ENCODE measurements at regions not wholly inside any gene's neighbourhood (a gene's known extent, or its start where the extent isn't known, plus 50 kb on each side); places are given as distances from the start of the nearest gene placed in this dataset.

DNA sequence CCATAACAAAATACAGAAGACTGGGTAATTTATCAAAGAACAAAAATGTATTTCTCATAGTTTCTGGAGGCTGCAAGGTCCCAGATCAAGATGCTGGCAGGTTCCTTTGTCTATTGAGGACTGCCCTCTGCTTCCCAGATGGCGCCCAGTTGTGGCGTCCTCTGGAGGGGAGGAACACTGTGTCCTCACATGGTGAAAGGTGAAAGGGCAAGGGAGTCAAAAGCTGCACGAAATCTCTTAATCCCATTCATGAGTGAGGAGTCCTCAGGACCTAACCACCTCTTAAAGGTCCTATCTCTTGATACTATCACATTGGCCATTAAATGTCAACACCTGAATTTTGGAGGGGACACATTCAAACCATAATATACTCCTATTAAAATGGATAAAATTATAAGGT lies 79.3 kb upstream of the IRF2BP2 start:
- no peak for FAIRE-seq
- H3K27me3 ChIP-seq (ENCODE audit: control insufficient read depth in 1 of 2, insufficient read depth in 2 of 2, low read length in 2 of 2), result no peaks in the 10 kb centered on the region
- H3K4me1 ChIP-seq (ENCODE audit: insufficient read depth, low read length), result peaks cover 7% of the 10 kb centered on the region
- POLR2A ChIA-PET, result no interaction called here
- 0 out of 2 replicates have a peak, but pooled peaks cover 7% of the 10 kb centered on the region for H3K9me3 ChIP-seq (ENCODE audit: low read length)
- H3K27ac ChIP-seq (ENCODE audit: extremely low read length, insufficient read depth, low read length), result no peak overlapping the region
- TF ChIP-seq DZIP1 (CRISPR knock-in tag; IDR thresholded peaks at IDR 0.05) (no peak), ZNF761 (CRISPR knock-in tag; conservative IDR thresholded peaks at IDR 0.05) (no peak), HIVEP1 (CRISPR knock-in tag; IDR thresholded peaks at IDR 0.05) (no peak), TP53 (CRISPR knock-in tag; conservative IDR thresholded peaks at IDR 0.05) (no peak)
- no peak overlapping the region for H3K4me2 ChIP-seq (ENCODE audit: low read depth, low read length)
- intact Hi-C loops (cut with micrococcal nuclease; ENCODE audit: unreplicated experiment), result no loop called here
- 100% methylated on average over 3 of the region's 3 CpGs for WGBS (ENCODE audit: low lambda C conversion rate)
- no TSS peak for BruUV-seq (replicated peaks)
- H2AFZ ChIP-seq (ENCODE audit: low read length), result no peak overlapping the region
- in situ Hi-C loops (cut with HindIII; ENCODE audit: extremely low pct_ligation_motif_present, low pct_unique_long_range_greater_than_20kb), result no loop called here
- H4K20me1 ChIP-seq (ENCODE audit: insufficient read depth, low read length), result no peaks in the 10 kb centered on the region
- DNase-seq (ENCODE audit: low spot score), result no peak
- CTCF ChIA-PET (ENCODE audit: low intra/inter-chr PET ratio, low total read pairs), result no interaction called here
- ATAC-seq, result no peak
- H3K36me3 ChIP-seq (replicated peaks in 1 of 2; ENCODE audit: control insufficient read depth in 1 of 2, insufficient read depth in 2 of 2, low read length in 2 of 2), result no peaks in the 10 kb centered on the region
- no peaks in the 10 kb centered on the region for H3K79me2 ChIP-seq (ENCODE audit: insufficient read depth, low read length)
- no peak overlapping the region for H3K9ac ChIP-seq (ENCODE audit: insufficient read depth, low read depth, low read length)
- H3K4me3 ChIP-seq (replicated peaks in 1 of 3; ENCODE audit: insufficient read depth in 1 of 3, low read depth in 2 of 3, low read length in 3 of 3), result no peak overlapping the region

DNA sequence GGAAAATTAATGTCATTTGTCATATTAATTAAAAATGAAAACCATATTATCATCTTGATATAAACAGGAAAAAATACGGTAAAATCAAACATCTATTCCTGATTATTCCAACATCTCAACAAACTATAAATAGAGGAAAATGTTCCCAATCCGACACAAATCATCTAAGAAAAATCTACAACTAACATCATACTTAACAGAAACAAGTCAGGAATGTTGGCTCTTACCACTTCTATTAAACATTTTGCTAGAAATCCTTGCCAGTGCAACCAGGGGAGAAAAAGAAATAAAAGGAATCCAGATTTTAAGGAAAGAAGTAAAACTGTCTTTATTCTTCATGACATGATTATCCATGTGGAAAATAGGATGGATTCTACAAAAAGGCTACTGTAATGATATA lies 77.0 kb upstream of the IRF2BP2 start:
- no peak overlapping the region for H2AFZ ChIP-seq (ENCODE audit: low read length)

More for the DNA sequence above, 77.0 kb upstream of the IRF2BP2 start:
- FAIRE-seq (no peak), DNase-seq (ENCODE audit: low spot score) (no peak), ATAC-seq (no peak)
- in situ Hi-C loops (cut with HindIII; ENCODE audit: extremely low pct_ligation_motif_present, low pct_unique_long_range_greater_than_20kb), result no loop called here
- Histone ChIP-seq H3K4me2 (ENCODE audit: low read depth, low read length) (no peak overlapping the region), H3K79me2 (ENCODE audit: insufficient read depth, low read length) (no peaks in the 10 kb centered on the region), H3K9ac (ENCODE audit: insufficient read depth, low read depth, low read length) (no peak overlapping the region), H4K20me1 (ENCODE audit: insufficient read depth, low read length) (no peaks in the 10 kb centered on the region), H3K4me3 (replicated peaks in 1 of 3; ENCODE audit: insufficient read depth in 1 of 3, low read depth in 2 of 3, low read length in 3 of 3) (no peak overlapping the region), H3K36me3 (replicated peaks in 1 of 2; ENCODE audit: control insufficient read depth in 1 of 2, insufficient read depth in 2 of 2, low read length in 2 of 2) (no peaks in the 10 kb centered on the region), H3K9me3 (ENCODE audit: low read length) (0 out of 2 replicates have a peak, but pooled peaks cover 7% of the 10 kb centered on the region), H3K27me3 (ENCODE audit: control insufficient read depth in 1 of 2, insufficient read depth in 2 of 2, low read length in 2 of 2) (no peaks in the 10 kb centered on the region), H3K27ac (ENCODE audit: extremely low read length, insufficient read depth, low read length) (no peak overlapping the region), H3K4me1 (ENCODE audit: insufficient read depth, low read length) (peaks cover 21% of the 10 kb centered on the region)
- no TSS peak for BruUV-seq (replicated peaks)
- POLR2A ChIA-PET, result no interaction called here
- WGBS (ENCODE audit: low lambda C conversion rate), result 95% methylated on average over 2 of the region's 2 CpGs
- CTCF ChIA-PET (ENCODE audit: low intra/inter-chr PET ratio, low total read pairs), result no interaction called here
- TF ChIP-seq NFATC3 (CRISPR knock-in tag; IDR thresholded peaks at IDR 0.05) (no peak), GABPA (IDR thresholded peaks at IDR 0.05; ENCODE audit: low read depth, low read length) (no peak), GABPA (CRISPR knock-in tag; IDR thresholded peaks at IDR 0.05; ENCODE audit: low read depth) (no peak), TGIF2 (CRISPR knock-in tag; IDR thresholded peaks at IDR 0.05) (no peak), ZNF367 (CRISPR knock-in tag; IDR thresholded peaks at IDR 0.05; ENCODE audit: borderline replicate concordance) (no peak), ZNF549 (CRISPR knock-in tag; IDR thresholded peaks at IDR 0.05) (no peak), PAX8 (CRISPR knock-in tag; IDR thresholded peaks at IDR 0.05; ENCODE audit: borderline replicate concordance) (no peak), TBX3 (IDR thresholded peaks at IDR 0.05; ENCODE audit: borderline replicate concordance) (no peak), FOXA3 (CRISPR knock-in tag; IDR thresholded peaks at IDR 0.05) (no peak), FOXO1 (CRISPR knock-in tag; IDR thresholded peaks at IDR 0.05) (no peak), SMARCE1 (IDR thresholded peaks at IDR 0.05; ENCODE audit: borderline replicate concordance) (no peak), POLR2AphosphoS5 (IDR thresholded peaks at IDR 0.05; ENCODE audit: low read depth, low read length) (no peak), ZNF180 (CRISPR knock-in tag; IDR thresholded peaks at IDR 0.05; ENCODE audit: borderline replicate concordance, low read depth) (no peak)
- intact Hi-C loops (cut with micrococcal nuclease; ENCODE audit: unreplicated experiment), result no loop called here
